ENCODE measurements at regions not wholly inside any gene's neighbourhood (a gene's known extent, or its start where the extent isn't known, plus 50 kb on each side); places are given as distances from the start of the nearest gene placed in this dataset.

DNA sequence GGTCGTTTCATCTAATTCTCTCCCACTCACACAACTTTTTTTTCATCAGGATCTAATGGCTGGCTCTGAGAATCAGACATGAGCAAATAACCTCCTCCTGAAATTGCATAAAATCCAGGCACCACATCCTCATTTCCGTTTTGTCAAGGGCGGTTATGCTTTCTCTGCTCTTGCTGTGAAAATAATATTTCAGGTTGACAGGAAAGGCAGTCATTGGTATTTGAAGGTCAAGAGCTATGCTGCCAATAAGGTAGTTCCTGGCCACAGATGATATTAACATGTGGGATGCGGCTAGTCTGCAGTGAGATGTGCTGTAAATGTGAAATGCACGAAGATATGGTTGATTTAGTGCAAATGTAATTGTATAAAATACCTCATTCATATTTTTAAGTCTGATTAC lies 870.2 kb upstream of the TMEM132C start:
- Mint-ChIP-seq H3K4me1 (ENCODE audit: insufficient read depth, unreplicated experiment) (peaks cover 19% of the 10 kb centered on the region), H3K27me3 (ENCODE audit: insufficient read depth, unreplicated experiment) (no peaks in the 10 kb centered on the region), H3K27ac (ENCODE audit: low read depth, unreplicated experiment) (no peak overlapping the region), H3K9me3 (ENCODE audit: unreplicated experiment) (no peaks in the 10 kb centered on the region), H3K36me3 (ENCODE audit: insufficient read depth, unreplicated experiment) (no peaks in the 10 kb centered on the region), H3K4me3 (ENCODE audit: unreplicated experiment) (no peak overlapping the region)
- DNase-seq (ENCODE audit: unreplicated experiment) = no peak
- no TSS peak for BruUV-seq (replicated peaks)
- POLR2A ChIA-PET = no interaction called here
- TF ChIP-seq, protein P1, sequence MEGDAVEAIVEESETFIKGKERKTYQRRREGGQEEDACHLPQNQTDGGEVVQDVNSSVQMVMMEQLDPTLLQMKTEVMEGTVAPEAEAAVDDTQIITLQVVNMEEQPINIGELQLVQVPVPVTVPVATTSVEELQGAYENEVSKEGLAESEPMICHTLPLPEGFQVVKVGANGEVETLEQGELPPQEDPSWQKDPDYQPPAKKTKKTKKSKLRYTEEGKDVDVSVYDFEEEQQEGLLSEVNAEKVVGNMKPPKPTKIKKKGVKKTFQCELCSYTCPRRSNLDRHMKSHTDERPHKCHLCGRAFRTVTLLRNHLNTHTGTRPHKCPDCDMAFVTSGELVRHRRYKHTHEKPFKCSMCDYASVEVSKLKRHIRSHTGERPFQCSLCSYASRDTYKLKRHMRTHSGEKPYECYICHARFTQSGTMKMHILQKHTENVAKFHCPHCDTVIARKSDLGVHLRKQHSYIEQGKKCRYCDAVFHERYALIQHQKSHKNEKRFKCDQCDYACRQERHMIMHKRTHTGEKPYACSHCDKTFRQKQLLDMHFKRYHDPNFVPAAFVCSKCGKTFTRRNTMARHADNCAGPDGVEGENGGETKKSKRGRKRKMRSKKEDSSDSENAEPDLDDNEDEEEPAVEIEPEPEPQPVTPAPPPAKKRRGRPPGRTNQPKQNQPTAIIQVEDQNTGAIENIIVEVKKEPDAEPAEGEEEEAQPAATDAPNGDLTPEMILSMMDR (IDR thresholded peaks at IDR 0.05; ENCODE audit: unreplicated experiment) = no peak
- CTCF ChIA-PET = no interaction called here
- intact Hi-C loops (cut with micrococcal nuclease) = no loop called here

DNA sequence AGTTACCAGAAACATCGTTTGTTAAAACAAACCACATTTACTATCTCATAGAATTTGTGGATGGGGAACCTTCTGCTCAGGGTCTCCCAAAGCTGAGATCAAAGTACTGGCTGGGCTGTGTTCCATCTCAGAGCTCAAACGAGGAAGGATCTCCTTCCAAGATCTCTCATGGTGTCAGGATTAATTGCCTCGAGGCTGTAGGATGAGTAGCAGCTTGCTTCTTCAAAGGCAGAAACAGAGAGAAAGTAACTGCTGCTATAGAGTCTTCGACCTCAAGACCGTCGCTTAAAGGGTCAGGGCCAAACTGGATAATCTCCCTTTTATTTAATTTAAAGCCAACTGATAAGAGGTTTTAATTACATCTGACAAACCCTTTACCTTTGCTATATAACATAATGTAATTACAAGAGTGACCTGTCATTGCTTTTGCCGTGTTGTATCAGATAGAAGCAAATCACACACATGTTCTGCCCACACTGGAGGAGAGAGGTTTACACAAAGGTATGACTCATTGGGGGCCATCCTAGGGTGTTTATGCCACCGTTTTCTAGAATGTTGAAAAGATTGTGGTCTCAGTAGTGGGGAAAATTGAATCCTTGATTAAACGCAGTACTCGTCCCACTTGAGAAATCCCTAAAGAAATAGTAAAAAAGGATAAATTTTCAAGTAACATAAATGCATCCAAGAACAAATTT lies 868.8 kb upstream of the TMEM132C start:
- TF ChIP-seq, protein P1 (IDR thresholded peaks at IDR 0.05; ENCODE audit: unreplicated experiment) = no peak
- POLR2A ChIA-PET = interaction anchor here (0.7 kb wide), 1 partner anchor 42 kb away, joined by 3 read pairs; no protein-coding TSS in a partner anchor
- CTCF ChIA-PET = interaction anchor here (0.5 to 1.3 kb wide), 3 partner anchors 17 to 1229 kb away, joined by 3 to 4 read pairs (median 3); no protein-coding TSS in a partner anchor
- intact Hi-C loops (cut with micrococcal nuclease) = no loop called here
- Mint-ChIP-seq H3K36me3 (ENCODE audit: insufficient read depth, unreplicated experiment) (no peaks in the 10 kb centered on the region), H3K4me3 (ENCODE audit: unreplicated experiment) (no peak overlapping the region), H3K27me3 (ENCODE audit: insufficient read depth, unreplicated experiment) (no peaks in the 10 kb centered on the region), H3K9me3 (ENCODE audit: unreplicated experiment) (no peaks in the 10 kb centered on the region), H3K27ac (ENCODE audit: low read depth, unreplicated experiment) (no peak overlapping the region), H3K4me1 (ENCODE audit: insufficient read depth, unreplicated experiment) (peaks cover 19% of the 10 kb centered on the region)
- BruUV-seq (replicated peaks) = no TSS peak
- DNase-seq (ENCODE audit: unreplicated experiment) = no peak

DNA sequence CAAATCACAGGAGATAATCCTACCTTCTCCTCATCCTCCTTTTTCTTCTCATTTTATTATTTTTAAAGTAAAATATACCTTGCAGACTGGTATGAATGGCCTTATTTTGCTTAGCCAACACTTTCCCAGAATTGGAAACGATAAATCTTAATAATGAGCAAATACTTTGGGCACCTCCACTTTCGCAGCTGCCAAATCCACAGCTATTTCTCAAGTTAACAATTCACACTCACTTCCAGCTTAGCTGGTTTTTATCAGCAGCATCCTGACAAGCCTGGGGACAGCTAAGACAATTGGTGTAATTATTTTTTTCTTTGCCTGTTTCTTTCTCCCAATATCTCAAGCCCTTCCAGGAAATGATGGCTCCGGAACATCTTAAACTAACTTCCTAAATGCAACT lies 867.5 kb upstream of the TMEM132C start:
- POLR2A ChIA-PET = no interaction called here
- peaks cover 13% of the 10 kb centered on the region for H3K4me1 Mint-ChIP-seq (ENCODE audit: insufficient read depth, unreplicated experiment)
- intact Hi-C loops (cut with micrococcal nuclease) = no loop called here
- no peaks in the 10 kb centered on the region for H3K36me3 Mint-ChIP-seq (ENCODE audit: insufficient read depth, unreplicated experiment)
- BruUV-seq (replicated peaks) = no TSS peak
- H3K27ac Mint-ChIP-seq (ENCODE audit: low read depth, unreplicated experiment) = no peak overlapping the region
- H3K27me3 Mint-ChIP-seq (ENCODE audit: insufficient read depth, unreplicated experiment) = no peaks in the 10 kb centered on the region
- CTCF ChIA-PET = interaction anchor here (1.3 to 1.9 kb wide), 2 partner anchors 18 kb away, joined by 4 to 7 read pairs; no protein-coding TSS in a partner anchor
- TF ChIP-seq, protein P1 (IDR thresholded peaks at IDR 0.05; ENCODE audit: unreplicated experiment) = no peak
- no peak overlapping the region for H3K4me3 Mint-ChIP-seq (ENCODE audit: unreplicated experiment)
- no peak for DNase-seq (ENCODE audit: unreplicated experiment)
- no peaks in the 10 kb centered on the region for H3K9me3 Mint-ChIP-seq (ENCODE audit: unreplicated experiment)

DNA sequence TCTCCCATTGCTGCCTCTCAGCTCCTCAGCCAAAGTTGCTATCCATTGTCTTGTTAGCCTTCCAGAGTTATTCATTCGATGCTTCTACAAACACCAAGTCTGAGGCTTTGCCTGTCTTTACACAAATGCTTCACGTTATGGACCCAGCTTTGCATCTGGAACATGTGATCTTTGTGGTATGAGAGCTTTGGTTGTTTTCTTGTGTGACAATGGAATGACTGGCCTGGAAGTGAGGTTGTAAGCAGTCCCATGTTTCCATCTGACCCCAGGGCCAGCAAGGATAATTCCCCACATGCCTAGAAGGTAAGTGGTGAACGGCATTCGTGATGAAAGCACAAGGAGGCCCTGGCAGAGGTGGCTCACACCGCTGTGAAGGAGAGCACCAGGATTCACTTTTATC lies 866.7 kb upstream of the TMEM132C start:
- no peaks in the 10 kb centered on the region for H3K9me3 Mint-ChIP-seq (ENCODE audit: unreplicated experiment)

More for the DNA sequence above, 866.7 kb upstream of the TMEM132C start:
- BruUV-seq (replicated peaks) = no TSS peak
- Mint-ChIP-seq H3K27ac (ENCODE audit: low read depth, unreplicated experiment) (no peak overlapping the region), H3K27me3 (ENCODE audit: insufficient read depth, unreplicated experiment) (no peaks in the 10 kb centered on the region), H3K4me1 (ENCODE audit: insufficient read depth, unreplicated experiment) (peaks cover 13% of the 10 kb centered on the region), H3K4me3 (ENCODE audit: unreplicated experiment) (no peak overlapping the region), H3K36me3 (ENCODE audit: insufficient read depth, unreplicated experiment) (no peaks in the 10 kb centered on the region)
- CTCF ChIA-PET = interaction anchor here (0.6 to 1.9 kb wide), 2 partner anchors 19 to 57 kb away, joined by 3 to 7 read pairs; no protein-coding TSS in a partner anchor
- POLR2A ChIA-PET = no interaction called here
- TF ChIP-seq, protein P1 (IDR thresholded peaks at IDR 0.05; ENCODE audit: unreplicated experiment) = no peak
- intact Hi-C loops (cut with micrococcal nuclease) = no loop called here
- DNase-seq (ENCODE audit: unreplicated experiment) = no peak
